GM23248 (cell line): ENCODE measurements at regions not wholly inside any gene's neighbourhood (a gene's known extent, or its start where the extent isn't known, plus 50 kb on each side); places are given as distances from the start of the nearest gene placed in this dataset.

Source experiments
- EZH2 ChIP-seq: fragments of 200-600 bp; sonication (generic); IDR thresholded peaks from 2 replicates; pipeline ENCODE4 v1.6.1; 2018; ENCODE audit warnings: antibody characterized with exemption, mild to moderate bottlenecking; ENCODE audit not compliant: insufficient read depth, poor library complexity, severe bottlenecking
- EZH2phosphoT487 ChIP-seq: fragments of 200-600 bp; sonication (generic); IDR thresholded peaks from 2 replicates; pipeline ENCODE4 v1.6.1; 2018; ENCODE audit warnings: antibody characterized with exemption, moderate library complexity, mild to moderate bottlenecking, low read depth; ENCODE audit not compliant: insufficient read depth

- no peak for TF ChIP-seq EZH2phosphoT487
- TF ChIP-seq EZH2: no peak
Observed at GRCh38 chr5:3853362-3853761, 257.7 kb downstream of the IRX1 start.
